NCI-H226 (cell line): ENCODE measurements at regions not wholly inside any gene's neighbourhood (a gene's known extent, or its start where the extent isn't known, plus 50 kb on each side); places are given as distances from the start of the nearest gene placed in this dataset.

Experiments
- DNase-seq: peaks from one replicate; pipeline ENCODE4 v3.0.0-alpha.2; 2015

GRCh38 chr1:209319057-209319432, 264.5 kb upstream of the CAMK1G start:
- no peak for DNase-seq

- peak; percentile 9 for DNase-seq
Observed at GRCh38 chr1:209319549-209319948, 264.0 kb upstream of the CAMK1G start.

GRCh38 chr1:209323743-209324142, 259.8 kb upstream of the CAMK1G start:
- peak; percentile 17 for DNase-seq

- no peak for DNase-seq
Observed at GRCh38 chr1:209324901-209325871, 258.3 kb upstream of the CAMK1G start.

- no peak for DNase-seq
Observed at GRCh38 chr1:209326076-209326475, 257.4 kb upstream of the CAMK1G start.

- no peak for DNase-seq
Observed at GRCh38 chr1:209326831-209327230, 256.7 kb upstream of the CAMK1G start.

GRCh38 chr1:209328196-209328595, 255.3 kb upstream of the CAMK1G start:
- no peak for DNase-seq

GRCh38 chr1:209335178-209335577, 248.3 kb upstream of the CAMK1G start:
- no peak for DNase-seq

- DNase-seq, result no peak
Observed at GRCh38 chr1:209341146-209341545, 242.4 kb upstream of the CAMK1G start.

- DNase-seq, result no peak
Observed at GRCh38 chr1:209341673-209342420, 241.7 kb upstream of the CAMK1G start.

- DNase-seq, result no peak
Observed at GRCh38 chr1:209342441-209343175, 240.9 kb upstream of the CAMK1G start.

GRCh38 chr1:209343511-209343910, 240.0 kb upstream of the CAMK1G start:
- DNase-seq, result no peak

GRCh38 chr1:209344156-209344555, 239.4 kb upstream of the CAMK1G start:
- no peak for DNase-seq

- DNase-seq, result peak; percentile 87
Observed at GRCh38 chr1:209349363-209350308, 233.9 kb upstream of the CAMK1G start.

- DNase-seq, result no peak
Observed at GRCh38 chr1:209353053-209353452, 230.5 kb upstream of the CAMK1G start.

- peak; percentile 81 for DNase-seq
Observed at GRCh38 chr1:209354111-209354839, 229.2 kb upstream of the CAMK1G start.

GRCh38 chr1:209354840-209355165, 228.7 kb upstream of the CAMK1G start:
- DNase-seq, result no peak

- DNase-seq, result no peak
Observed at GRCh38 chr1:209355415-209355814, 228.1 kb upstream of the CAMK1G start.

- DNase-seq, result no peak
Observed at GRCh38 chr1:209356976-209357377, 226.5 kb upstream of the CAMK1G start.

GRCh38 chr1:209363112-209363511, 220.4 kb upstream of the CAMK1G start:
- DNase-seq, result no peak

- no peak for DNase-seq
Observed at GRCh38 chr1:209364716-209365115, 218.8 kb upstream of the CAMK1G start.
